Liver (tissue), 8 donors: ENCODE measurements at regions not wholly inside any gene's neighbourhood (a gene's known extent, or its start where the extent isn't known, plus 50 kb on each side); places are given as distances from the start of the nearest gene placed in this dataset.

ENCODE experiments used
- DNase-seq: peaks from one replicate; pipeline ENCODE4 v3.0.0-alpha.2; 2017; ENCODE audit warnings: low spot score
- H3K27ac ChIP-seq, 2 donors: one replicate each; pipeline ENCODE4 v1.7.0; 2013; ENCODE audit warnings: inconsistent platforms in 2 of 2, low read length in 2 of 2, control low read depth in 1 of 2, low read depth in 1 of 2, mild to moderate bottlenecking in 1 of 2
- H3K27me3 ChIP-seq, 4 donors: one replicate each; pipeline versions ENCODE4 v1.6.1 to v1.7.0; 2013; ENCODE audit warnings: low read length in 3 of 4, inconsistent platforms in 1 of 4, mild to moderate bottlenecking in 1 of 4, moderate library complexity in 1 of 4; ENCODE audit not compliant: control insufficient read depth in 4 of 4, insufficient read depth in 4 of 4
- H3K36me3 ChIP-seq, 4 donors: one replicate each; pipeline versions ENCODE4 v1.6.1 to v1.7.0; 2013; ENCODE audit warnings: low read length in 3 of 4, mild to moderate bottlenecking in 3 of 4, low read depth in 1 of 4, moderate library complexity in 1 of 4; ENCODE audit not compliant: control insufficient read depth in 4 of 4, insufficient read depth in 3 of 4
- H3K4me1 ChIP-seq, 4 donors: one replicate each; pipeline versions ENCODE4 v1.6.1 to v1.7.0; 2013; ENCODE audit warnings: low read length in 3 of 4, mild to moderate bottlenecking in 3 of 4, moderate library complexity in 1 of 4; ENCODE audit not compliant: control insufficient read depth in 4 of 4, insufficient read depth in 4 of 4
- H3K4me3 ChIP-seq, 3 donors: one replicate each; pipeline versions ENCODE4 v1.6.1 to v1.7.0; 2013; ENCODE audit warnings: low read length in 3 of 3, control low read depth in 1 of 3, low read depth in 1 of 3, mild to moderate bottlenecking in 1 of 3
- H3K9ac ChIP-seq, 2 donors: one replicate each; pipeline ENCODE4 v1.7.0; 2013; ENCODE audit warnings: low read length in 2 of 2, mild to moderate bottlenecking in 2 of 2, moderate library complexity in 2 of 2, control low read depth in 1 of 2, low read depth in 1 of 2
- H3K9me3 ChIP-seq, 4 donors: one replicate each; pipeline versions ENCODE4 v1.6.1 to v1.7.0; 2013; ENCODE audit warnings: low read length in 3 of 4; ENCODE audit not compliant: control insufficient read depth in 4 of 4
- EGR1 ChIP-seq, 2 donors: IDR thresholded peaks; 2 replicates each; pipeline ENCODE4 v1.6.1; 2016 to 2018; ENCODE audit warnings: antibody characterized with exemption in 2 of 2, low read depth in 2 of 2
- FOXA1 ChIP-seq: IDR thresholded peaks from 2 replicates; pipeline ENCODE4 v1.6.1; 2016; ENCODE audit warnings: antibody characterized with exemption
- FOXA2 ChIP-seq: IDR thresholded peaks from 2 replicates; pipeline ENCODE4 v1.6.1; 2016; ENCODE audit warnings: antibody characterized with exemption
- GABPA ChIP-seq, 2 donors: IDR thresholded peaks in 1 of 2; conservative IDR thresholded peaks in 1 of 2; 2 replicates each; pipeline ENCODE4 v1.6.1; 2016; ENCODE audit warnings: antibody characterized with exemption in 2 of 2, mild to moderate bottlenecking in 1 of 2, moderate library complexity in 1 of 2
- HNF4A ChIP-seq, 2 donors: conservative IDR thresholded peaks; 2 replicates each; pipeline ENCODE4 v1.6.1; 2016; ENCODE audit warnings: antibody characterized with exemption in 2 of 2, mild to moderate bottlenecking in 2 of 2
- HNF4G ChIP-seq: IDR thresholded peaks from 2 replicates; pipeline ENCODE4 v1.6.1; 2016; ENCODE audit warnings: antibody characterized with exemption
- JUND ChIP-seq, 2 donors: IDR thresholded peaks; 2 replicates each; pipeline ENCODE4 v1.6.1; 2016; ENCODE audit warnings: antibody characterized with exemption in 2 of 2
- NR2F2 ChIP-seq: IDR thresholded peaks from 2 replicates; pipeline ENCODE4 v1.6.1; 2016; ENCODE audit warnings: antibody characterized with exemption
- RAD21 ChIP-seq, 2 donors: IDR thresholded peaks; 2 replicates each; pipeline ENCODE4 v1.6.1; 2016; ENCODE audit warnings: antibody characterized with exemption in 2 of 2, mild to moderate bottlenecking in 2 of 2
- RXRA ChIP-seq, 2 donors: IDR thresholded peaks; 2 replicates each; pipeline ENCODE4 v1.6.1; 2017 to 2018; ENCODE audit warnings: antibody characterized with exemption in 2 of 2, mild to moderate bottlenecking in 1 of 2
- SP1 ChIP-seq: IDR thresholded peaks from 2 replicates; pipeline ENCODE4 v1.6.1; 2018; ENCODE audit warnings: antibody characterized with exemption, mild to moderate bottlenecking
- TAF1 ChIP-seq: conservative IDR thresholded peaks from 2 replicates; pipeline ENCODE4 v1.6.1; 2016; ENCODE audit warnings: antibody characterized with exemption, mild to moderate bottlenecking
- YY1 ChIP-seq: IDR thresholded peaks from 2 replicates; pipeline ENCODE4 v1.6.1; 2016; ENCODE audit warnings: antibody characterized with exemption, mild to moderate bottlenecking
- WGBS: extraction: QIAGEN DNeasy Blood & Tissue Kit; methylation state at CpG from one replicate; pipeline ENCODE4 v1.1.7; 2013; 5-methylcytosine and 5-hydroxymethylcytosine counted together
- TF ChIP-seq, protein P1 (sequence below): IDR thresholded peaks from 2 replicates; pipeline ENCODE4 v1.6.1; 2016; ENCODE audit warnings: antibody characterized with exemption
- TF ChIP-seq, protein P2 (sequence below): IDR thresholded peaks from 2 replicates; pipeline ENCODE4 v1.6.1; 2016; ENCODE audit warnings: antibody characterized with exemption
- TF ChIP-seq, protein P3 (sequence below): IDR thresholded peaks from 2 replicates; pipeline ENCODE4 v1.6.1; 2016; ENCODE audit warnings: antibody characterized with exemption
- TF ChIP-seq, protein P4 (sequence below): fragments of 150-350 bp; IDR thresholded peaks from 2 replicates; pipeline ENCODE4 v1.5.1; 2017; ENCODE audit warnings: improper control_type of control experiment, low read depth, low read length; ENCODE audit not compliant: missing input control
- TF ChIP-seq, protein P5 (sequence below): IDR thresholded peaks from 2 replicates; pipeline ENCODE4 v1.6.1; 2016; ENCODE audit warnings: antibody characterized with exemption, mild to moderate bottlenecking
- donor health status: healthy.
- donor health status: healthy.
- donor health status: healthy.
- donor health status: healthy.
- donor health status: healthy.

DNA sequence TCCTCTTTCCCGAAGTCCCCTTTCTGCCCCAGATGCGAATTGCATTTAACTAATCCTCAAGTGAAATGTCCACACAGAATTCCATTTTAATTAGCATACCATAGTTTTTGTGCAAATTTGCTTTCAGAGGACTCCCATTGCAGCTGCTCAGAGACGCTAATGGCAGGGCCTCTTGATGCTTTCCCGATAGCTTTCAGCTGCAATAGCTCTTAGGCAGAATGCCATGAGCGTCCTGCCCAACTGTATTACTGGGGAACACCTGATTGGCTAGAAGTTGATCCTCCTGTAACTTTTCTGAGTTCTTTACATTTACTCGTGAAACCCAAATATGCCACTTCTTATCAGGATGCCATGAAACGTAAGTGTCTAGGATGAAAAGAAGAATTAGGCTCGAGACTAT lies 203.0 kb downstream of the UTP18 start:
- no peaks in the 10 kb centered on the region for H3K36me3 ChIP-seq
- no peak overlapping the region for H3K27ac ChIP-seq
- H3K4me3 ChIP-seq, result no peak overlapping the region
- H3K9ac ChIP-seq, result no peak overlapping the region
- no peak for DNase-seq
- WGBS, result 91% methylated on average over 8 of the region's 8 CpGs
- no peaks in the 10 kb centered on the region for H3K27me3 ChIP-seq
- H3K4me1 ChIP-seq, result no peaks in the 10 kb centered on the region
- H3K9me3 ChIP-seq, result no peaks in the 10 kb centered on the region
- TF ChIP-seq FOXA2, result no peak
- TF ChIP-seq EGR1 (IDR thresholded peaks at IDR 0.05; ENCODE audit: low read depth in 2 of 2), result no peak
- TF ChIP-seq, protein P1, sequence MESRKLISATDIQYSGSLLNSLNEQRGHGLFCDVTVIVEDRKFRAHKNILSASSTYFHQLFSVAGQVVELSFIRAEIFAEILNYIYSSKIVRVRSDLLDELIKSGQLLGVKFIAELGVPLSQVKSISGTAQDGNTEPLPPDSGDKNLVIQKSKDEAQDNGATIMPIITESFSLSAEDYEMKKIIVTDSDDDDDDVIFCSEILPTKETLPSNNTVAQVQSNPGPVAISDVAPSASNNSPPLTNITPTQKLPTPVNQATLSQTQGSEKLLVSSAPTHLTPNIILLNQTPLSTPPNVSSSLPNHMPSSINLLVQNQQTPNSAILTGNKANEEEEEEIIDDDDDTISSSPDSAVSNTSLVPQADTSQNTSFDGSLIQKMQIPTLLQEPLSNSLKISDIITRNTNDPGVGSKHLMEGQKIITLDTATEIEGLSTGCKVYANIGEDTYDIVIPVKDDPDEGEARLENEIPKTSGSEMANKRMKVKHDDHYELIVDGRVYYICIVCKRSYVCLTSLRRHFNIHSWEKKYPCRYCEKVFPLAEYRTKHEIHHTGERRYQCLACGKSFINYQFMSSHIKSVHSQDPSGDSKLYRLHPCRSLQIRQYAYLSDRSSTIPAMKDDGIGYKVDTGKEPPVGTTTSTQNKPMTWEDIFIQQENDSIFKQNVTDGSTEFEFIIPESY, result no peak
- no peak for TF ChIP-seq JUND (IDR thresholded peaks at IDR 0.05)
- no peak for TF ChIP-seq YY1
- TF ChIP-seq, protein P2, sequence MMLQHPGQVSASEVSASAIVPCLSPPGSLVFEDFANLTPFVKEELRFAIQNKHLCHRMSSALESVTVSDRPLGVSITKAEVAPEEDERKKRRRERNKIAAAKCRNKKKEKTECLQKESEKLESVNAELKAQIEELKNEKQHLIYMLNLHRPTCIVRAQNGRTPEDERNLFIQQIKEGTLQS, result no peak
- TF ChIP-seq, protein P3, sequence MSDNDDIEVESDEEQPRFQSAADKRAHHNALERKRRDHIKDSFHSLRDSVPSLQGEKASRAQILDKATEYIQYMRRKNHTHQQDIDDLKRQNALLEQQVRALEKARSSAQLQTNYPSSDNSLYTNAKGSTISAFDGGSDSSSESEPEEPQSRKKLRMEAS, result no peak
- TF ChIP-seq TAF1, result no peak
- no peak for TF ChIP-seq RXRA (IDR thresholded peaks at IDR 0.05)
- no peak for TF ChIP-seq NR2F2
- TF ChIP-seq, protein P4, sequence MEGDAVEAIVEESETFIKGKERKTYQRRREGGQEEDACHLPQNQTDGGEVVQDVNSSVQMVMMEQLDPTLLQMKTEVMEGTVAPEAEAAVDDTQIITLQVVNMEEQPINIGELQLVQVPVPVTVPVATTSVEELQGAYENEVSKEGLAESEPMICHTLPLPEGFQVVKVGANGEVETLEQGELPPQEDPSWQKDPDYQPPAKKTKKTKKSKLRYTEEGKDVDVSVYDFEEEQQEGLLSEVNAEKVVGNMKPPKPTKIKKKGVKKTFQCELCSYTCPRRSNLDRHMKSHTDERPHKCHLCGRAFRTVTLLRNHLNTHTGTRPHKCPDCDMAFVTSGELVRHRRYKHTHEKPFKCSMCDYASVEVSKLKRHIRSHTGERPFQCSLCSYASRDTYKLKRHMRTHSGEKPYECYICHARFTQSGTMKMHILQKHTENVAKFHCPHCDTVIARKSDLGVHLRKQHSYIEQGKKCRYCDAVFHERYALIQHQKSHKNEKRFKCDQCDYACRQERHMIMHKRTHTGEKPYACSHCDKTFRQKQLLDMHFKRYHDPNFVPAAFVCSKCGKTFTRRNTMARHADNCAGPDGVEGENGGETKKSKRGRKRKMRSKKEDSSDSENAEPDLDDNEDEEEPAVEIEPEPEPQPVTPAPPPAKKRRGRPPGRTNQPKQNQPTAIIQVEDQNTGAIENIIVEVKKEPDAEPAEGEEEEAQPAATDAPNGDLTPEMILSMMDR, result no peak
- no peak for TF ChIP-seq FOXA1
- TF ChIP-seq, protein P5, sequence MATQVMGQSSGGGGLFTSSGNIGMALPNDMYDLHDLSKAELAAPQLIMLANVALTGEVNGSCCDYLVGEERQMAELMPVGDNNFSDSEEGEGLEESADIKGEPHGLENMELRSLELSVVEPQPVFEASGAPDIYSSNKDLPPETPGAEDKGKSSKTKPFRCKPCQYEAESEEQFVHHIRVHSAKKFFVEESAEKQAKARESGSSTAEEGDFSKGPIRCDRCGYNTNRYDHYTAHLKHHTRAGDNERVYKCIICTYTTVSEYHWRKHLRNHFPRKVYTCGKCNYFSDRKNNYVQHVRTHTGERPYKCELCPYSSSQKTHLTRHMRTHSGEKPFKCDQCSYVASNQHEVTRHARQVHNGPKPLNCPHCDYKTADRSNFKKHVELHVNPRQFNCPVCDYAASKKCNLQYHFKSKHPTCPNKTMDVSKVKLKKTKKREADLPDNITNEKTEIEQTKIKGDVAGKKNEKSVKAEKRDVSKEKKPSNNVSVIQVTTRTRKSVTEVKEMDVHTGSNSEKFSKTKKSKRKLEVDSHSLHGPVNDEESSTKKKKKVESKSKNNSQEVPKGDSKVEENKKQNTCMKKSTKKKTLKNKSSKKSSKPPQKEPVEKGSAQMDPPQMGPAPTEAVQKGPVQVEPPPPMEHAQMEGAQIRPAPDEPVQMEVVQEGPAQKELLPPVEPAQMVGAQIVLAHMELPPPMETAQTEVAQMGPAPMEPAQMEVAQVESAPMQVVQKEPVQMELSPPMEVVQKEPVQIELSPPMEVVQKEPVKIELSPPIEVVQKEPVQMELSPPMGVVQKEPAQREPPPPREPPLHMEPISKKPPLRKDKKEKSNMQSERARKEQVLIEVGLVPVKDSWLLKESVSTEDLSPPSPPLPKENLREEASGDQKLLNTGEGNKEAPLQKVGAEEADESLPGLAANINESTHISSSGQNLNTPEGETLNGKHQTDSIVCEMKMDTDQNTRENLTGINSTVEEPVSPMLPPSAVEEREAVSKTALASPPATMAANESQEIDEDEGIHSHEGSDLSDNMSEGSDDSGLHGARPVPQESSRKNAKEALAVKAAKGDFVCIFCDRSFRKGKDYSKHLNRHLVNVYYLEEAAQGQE, result no peak
- TF ChIP-seq SP1, result no peak
- no peak for TF ChIP-seq RAD21 (IDR thresholded peaks at IDR 0.05)
- no peak for TF ChIP-seq HNF4A (conservative IDR thresholded peaks at IDR 0.05)
- no peak for TF ChIP-seq HNF4G
- TF ChIP-seq GABPA (IDR thresholded peaks at IDR 0.05 in 1 of 2, conservative IDR thresholded peaks at IDR 0.05 in 1 of 2), result no peak
